Stimulated activated effector memory CD8-positive, alpha-beta T cell treated with anti-CD3 and anti-CD28 coated beads, Interleukin-12 subunit alpha, Interleukin-12 subunit beta, amount 100 ng/mL, for 72 hours (primary cell): ENCODE measurements at regions not wholly inside any gene's neighbourhood (a gene's known extent, or its start where the extent isn't known, plus 50 kb on each side); places are given as distances from the start of the nearest gene placed in this dataset.
"Not testable (repeated sequence)": the region's sequence is repeated elsewhere in the genome, so short reads cannot be mapped to it uniquely, and the experiment has no call there.

Experiments used
- ATAC-seq: fragments of 150-1000 bp; cut with Tn5 transposase; 2 replicates; pipeline ENCODE4 v1.10.0; 2021
- DNase-seq, 2 donors: peaks; one replicate each; pipeline ENCODE4 v3.0.0; 2021 to 2022; ENCODE audit warnings: low spot score in 2 of 2
- H3K27ac Mint-ChIP-seq: one replicate; pipeline ENCODE4 v1.8.0; 2022; ENCODE audit warnings: mild to moderate bottlenecking, mixed read lengths
- H3K36me3 Mint-ChIP-seq: one replicate; pipeline ENCODE4 v1.8.0; 2022; ENCODE audit warnings: mild to moderate bottlenecking, mixed read lengths
- H3K4me1 Mint-ChIP-seq: one replicate; pipeline ENCODE4 v1.8.0; 2022; ENCODE audit warnings: mixed read lengths
- H3K4me3 Mint-ChIP-seq: one replicate; pipeline ENCODE4 v1.8.0; 2022; ENCODE audit warnings: mild to moderate bottlenecking, mixed read lengths
- H3K9me3 Mint-ChIP-seq: one replicate; pipeline ENCODE4 v1.8.0; 2022; ENCODE audit warnings: mixed read lengths

- not testable (repeated sequence) for H3K4me1 Mint-ChIP-seq, H3K4me3 Mint-ChIP-seq, DNase-seq, H3K36me3 Mint-ChIP-seq, H3K9me3 Mint-ChIP-seq, H3K27ac Mint-ChIP-seq, ATAC-seq
Measured at GRCh38 chr2:198508610-198509009, 704.2 kb downstream of the PLCL1 start.

GRCh38 chr2:198499539-198499938, 695.1 kb downstream of the PLCL1 start:
- no peak for DNase-seq
- no peak for ATAC-seq
- no peaks in the 10 kb centered on the region for H3K9me3 Mint-ChIP-seq
- no peak overlapping the region for H3K27ac Mint-ChIP-seq
- no peaks in the 10 kb centered on the region for H3K4me1 Mint-ChIP-seq
- no peak overlapping the region for H3K4me3 Mint-ChIP-seq
- H3K36me3 Mint-ChIP-seq, result no peaks in the 10 kb centered on the region

- H3K9me3 Mint-ChIP-seq, result no peaks in the 10 kb centered on the region
- no peak overlapping the region for H3K27ac Mint-ChIP-seq
- DNase-seq (no peak), ATAC-seq (no peak)
- H3K4me3 Mint-ChIP-seq, result no peak overlapping the region
- no peaks in the 10 kb centered on the region for H3K4me1 Mint-ChIP-seq
- H3K36me3 Mint-ChIP-seq, result no peaks in the 10 kb centered on the region
Measured at GRCh38 chr2:198498516-198498915, 694.1 kb downstream of the PLCL1 start.

- H3K36me3 Mint-ChIP-seq, result no peaks in the 10 kb centered on the region
- no peak overlapping the region for H3K4me3 Mint-ChIP-seq
- H3K4me1 Mint-ChIP-seq, result no peaks in the 10 kb centered on the region
- no peak for ATAC-seq
- H3K27ac Mint-ChIP-seq, result no peak overlapping the region
- no peak for DNase-seq
- H3K9me3 Mint-ChIP-seq, result no peaks in the 10 kb centered on the region
Measured at GRCh38 chr2:198498048-198498447, 693.7 kb downstream of the PLCL1 start.

- Mint-ChIP-seq H3K4me3 (no peak overlapping the region), H3K36me3 (no peaks in the 10 kb centered on the region), H3K27ac (no peak overlapping the region), H3K4me1 (no peaks in the 10 kb centered on the region), H3K9me3 (no peaks in the 10 kb centered on the region)
- ATAC-seq, result no peak
- no peak for DNase-seq
Measured at GRCh38 chr2:198494931-198495330, 690.5 kb downstream of the PLCL1 start.

- ATAC-seq, result no peak
- H3K4me1 Mint-ChIP-seq, result no peaks in the 10 kb centered on the region
- H3K4me3 Mint-ChIP-seq, result no peak overlapping the region
- no peaks in the 10 kb centered on the region for H3K9me3 Mint-ChIP-seq
- no peak overlapping the region for H3K27ac Mint-ChIP-seq
- no peak for DNase-seq
- no peaks in the 10 kb centered on the region for H3K36me3 Mint-ChIP-seq
Measured at GRCh38 chr2:198490748-198491147, 686.4 kb downstream of the PLCL1 start.

GRCh38 chr2:198488964-198489363, 684.6 kb downstream of the PLCL1 start:
- Mint-ChIP-seq H3K9me3 (no peaks in the 10 kb centered on the region), H3K4me1 (no peaks in the 10 kb centered on the region), H3K36me3 (no peaks in the 10 kb centered on the region), H3K4me3 (no peak overlapping the region), H3K27ac (no peak overlapping the region)
- DNase-seq, result no peak
- ATAC-seq, result no peak

GRCh38 chr2:198483051-198483450, 678.7 kb downstream of the PLCL1 start:
- no peaks in the 10 kb centered on the region for H3K4me1 Mint-ChIP-seq
- ATAC-seq (no peak), DNase-seq (no peak)
- no peak overlapping the region for H3K27ac Mint-ChIP-seq
- H3K36me3 Mint-ChIP-seq, result no peaks in the 10 kb centered on the region
- no peaks in the 10 kb centered on the region for H3K9me3 Mint-ChIP-seq
- no peak overlapping the region for H3K4me3 Mint-ChIP-seq

- no peak overlapping the region for H3K27ac Mint-ChIP-seq
Measured at GRCh38 chr2:198479065-198479464, 674.7 kb downstream of the PLCL1 start.

GRCh38 chr2:198478361-198478760, 674.0 kb downstream of the PLCL1 start:
- H3K4me3 Mint-ChIP-seq, result no peak overlapping the region

More at GRCh38 chr2:198479065-198479464, 674.7 kb downstream of the PLCL1 start:
- no peak overlapping the region for H3K4me3 Mint-ChIP-seq
- DNase-seq, result no peak
- H3K4me1 Mint-ChIP-seq, result no peaks in the 10 kb centered on the region
- H3K9me3 Mint-ChIP-seq, result no peaks in the 10 kb centered on the region
- H3K36me3 Mint-ChIP-seq, result no peaks in the 10 kb centered on the region
- ATAC-seq, result no peak

GRCh38 chr2:198476007-198476406, 671.6 kb downstream of the PLCL1 start:
- DNase-seq (no peak), ATAC-seq (no peak)
- H3K27ac Mint-ChIP-seq, result no peak overlapping the region
- no peaks in the 10 kb centered on the region for H3K9me3 Mint-ChIP-seq
- H3K36me3 Mint-ChIP-seq, result no peaks in the 10 kb centered on the region
- no peak overlapping the region for H3K4me3 Mint-ChIP-seq
- H3K4me1 Mint-ChIP-seq, result no peaks in the 10 kb centered on the region

More at GRCh38 chr2:198478361-198478760, 674.0 kb downstream of the PLCL1 start:
- H3K27ac Mint-ChIP-seq, result no peak overlapping the region
- H3K9me3 Mint-ChIP-seq, result no peaks in the 10 kb centered on the region
- ATAC-seq, result no peak
- no peak for DNase-seq
- H3K36me3 Mint-ChIP-seq, result no peaks in the 10 kb centered on the region
- no peaks in the 10 kb centered on the region for H3K4me1 Mint-ChIP-seq

- Mint-ChIP-seq H3K36me3 (no peaks in the 10 kb centered on the region), H3K27ac (no peak overlapping the region)
- ATAC-seq, result no peak
Measured at GRCh38 chr2:198471291-198471690, 666.9 kb downstream of the PLCL1 start.

GRCh38 chr2:198468136-198468535, 663.7 kb downstream of the PLCL1 start:
- H3K27ac Mint-ChIP-seq, result no peak overlapping the region
- H3K4me3 Mint-ChIP-seq, result no peak overlapping the region
- ATAC-seq (no peak), DNase-seq (no peak)
- H3K4me1 Mint-ChIP-seq, result no peaks in the 10 kb centered on the region
- H3K36me3 Mint-ChIP-seq, result no peaks in the 10 kb centered on the region
- no peaks in the 10 kb centered on the region for H3K9me3 Mint-ChIP-seq

More at GRCh38 chr2:198471291-198471690, 666.9 kb downstream of the PLCL1 start:
- no peaks in the 10 kb centered on the region for H3K4me1 Mint-ChIP-seq
- DNase-seq, result no peak
- no peak overlapping the region for H3K4me3 Mint-ChIP-seq
- H3K9me3 Mint-ChIP-seq, result no peaks in the 10 kb centered on the region

GRCh38 chr2:198465970-198466369, 661.6 kb downstream of the PLCL1 start:
- no peak for ATAC-seq
- H3K4me1 Mint-ChIP-seq, result no peaks in the 10 kb centered on the region
- H3K9me3 Mint-ChIP-seq, result no peaks in the 10 kb centered on the region
- no peaks in the 10 kb centered on the region for H3K36me3 Mint-ChIP-seq
- H3K27ac Mint-ChIP-seq, result no peak overlapping the region
- DNase-seq, result no peak
- no peak overlapping the region for H3K4me3 Mint-ChIP-seq

- peaks cover 3% of the 10 kb centered on the region for H3K9me3 Mint-ChIP-seq
- H3K36me3 Mint-ChIP-seq, result no peaks in the 10 kb centered on the region
- DNase-seq (no peak), ATAC-seq (no peak)
- H3K27ac Mint-ChIP-seq, result no peak overlapping the region
- H3K4me3 Mint-ChIP-seq, result no peak overlapping the region
- no peaks in the 10 kb centered on the region for H3K4me1 Mint-ChIP-seq
Measured at GRCh38 chr2:198456418-198456817, 652.0 kb downstream of the PLCL1 start.

GRCh38 chr2:198453866-198454265, 649.5 kb downstream of the PLCL1 start:
- ATAC-seq (no peak), DNase-seq (no peak)
- H3K4me1 Mint-ChIP-seq, result no peaks in the 10 kb centered on the region
- H3K27ac Mint-ChIP-seq, result no peak overlapping the region
- peaks cover 3% of the 10 kb centered on the region for H3K9me3 Mint-ChIP-seq
- no peaks in the 10 kb centered on the region for H3K36me3 Mint-ChIP-seq
- H3K4me3 Mint-ChIP-seq, result no peak overlapping the region

GRCh38 chr2:198452327-198452726, 647.9 kb downstream of the PLCL1 start:
- Mint-ChIP-seq H3K27ac (no peak overlapping the region), H3K4me3 (no peak overlapping the region), H3K4me1 (no peaks in the 10 kb centered on the region), H3K9me3 (peaks cover 3% of the 10 kb centered on the region), H3K36me3 (no peaks in the 10 kb centered on the region)
- ATAC-seq (no peak), DNase-seq (no peak)
